ENCODE measurements at regions not wholly inside any gene's neighbourhood (a gene's known extent, or its start where the extent isn't known, plus 50 kb on each side); places are given as distances from the start of the nearest gene placed in this dataset.
A peak's percentile ranks its signal among the peaks of the same experiment; 100 is the strongest.

- no peak overlapping the region for H3K4me3 ChIP-seq
- peaks cover 14% of the 10 kb centered on the region; the same call in 2 of the 3 replicates for H3K9me3 ChIP-seq
- FAIRE-seq (no peak), DNase-seq (ENCODE audit: low read depth in 1 of 2, low spot score in 1 of 2) (no peak), ATAC-seq (no peak)
- TF ChIP-seq EHF (CRISPR knock-in tag; IDR thresholded peaks at IDR 0.05), result no peak
- TF ChIP-seq, protein P1, sequence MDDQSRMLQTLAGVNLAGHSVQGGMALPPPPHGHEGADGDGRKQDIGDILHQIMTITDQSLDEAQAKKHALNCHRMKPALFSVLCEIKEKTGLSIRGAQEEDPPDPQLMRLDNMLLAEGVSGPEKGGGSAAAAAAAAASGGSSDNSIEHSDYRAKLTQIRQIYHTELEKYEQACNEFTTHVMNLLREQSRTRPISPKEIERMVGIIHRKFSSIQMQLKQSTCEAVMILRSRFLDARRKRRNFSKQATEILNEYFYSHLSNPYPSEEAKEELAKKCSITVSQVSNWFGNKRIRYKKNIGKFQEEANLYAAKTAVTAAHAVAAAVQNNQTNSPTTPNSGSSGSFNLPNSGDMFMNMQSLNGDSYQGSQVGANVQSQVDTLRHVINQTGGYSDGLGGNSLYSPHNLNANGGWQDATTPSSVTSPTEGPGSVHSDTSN (IDR thresholded peaks at IDR 0.05), result no peak
- TF ChIP-seq CBX2 (IDR thresholded peaks at IDR 0.05; ENCODE audit: borderline replicate concordance, low read depth), result no peak
- TF ChIP-seq, protein P2, sequence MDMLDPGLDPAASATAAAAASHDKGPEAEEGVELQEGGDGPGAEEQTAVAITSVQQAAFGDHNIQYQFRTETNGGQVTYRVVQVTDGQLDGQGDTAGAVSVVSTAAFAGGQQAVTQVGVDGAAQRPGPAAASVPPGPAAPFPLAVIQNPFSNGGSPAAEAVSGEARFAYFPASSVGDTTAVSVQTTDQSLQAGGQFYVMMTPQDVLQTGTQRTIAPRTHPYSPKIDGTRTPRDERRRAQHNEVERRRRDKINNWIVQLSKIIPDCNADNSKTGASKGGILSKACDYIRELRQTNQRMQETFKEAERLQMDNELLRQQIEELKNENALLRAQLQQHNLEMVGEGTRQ (IDR thresholded peaks at IDR 0.05), result no peak
- TF ChIP-seq, protein P3, sequence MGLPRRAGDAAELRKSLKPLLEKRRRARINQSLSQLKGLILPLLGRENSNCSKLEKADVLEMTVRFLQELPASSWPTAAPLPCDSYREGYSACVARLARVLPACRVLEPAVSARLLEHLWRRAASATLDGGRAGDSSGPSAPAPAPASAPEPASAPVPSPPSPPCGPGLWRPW (IDR thresholded peaks at IDR 0.05), result no peak
- no peak for TF ChIP-seq ZNF302 (CRISPR knock-in tag; IDR thresholded peaks at IDR 0.05)
- no peak for TF ChIP-seq NR3C1 (IDR thresholded peaks at IDR 0.05)
- no peak for TF ChIP-seq SMC3 (IDR thresholded peaks at IDR 0.05)
- no peak for TF ChIP-seq RCOR1 (IDR thresholded peaks at IDR 0.05; ENCODE audit: low read depth, low read length)
- TF ChIP-seq FOXS1 (CRISPR knock-in tag; IDR thresholded peaks at IDR 0.05), result no peak
- 44% methylated on average over 2 of the region's 2 CpGs for WGBS (ENCODE audit: missing lambda C conversion rate)
- ChIA-PET POLR2A (no interaction called here), CTCF (interaction anchor here (1.4 kb wide), 1 partner anchor 17 kb away, joined by 3 read pairs; no protein-coding TSS in a partner anchor)
- H3K4me1 ChIP-seq, result peaks cover 11% of the 10 kb centered on the region; the same call in 2 of the 3 replicates
- no peak overlapping the region for H3K4me2 ChIP-seq
- no peak overlapping the region for H3K27ac ChIP-seq
Observed at GRCh38 chr2:234869164-234869563, 82.7 kb upstream of the SH3BP4 start.

GRCh38 chr2:234867882-234868285 lies 83.9 kb upstream of the SH3BP4 start:
- no peak for ATAC-seq
- H3K4me3 ChIP-seq, result no peak overlapping the region
- ChIA-PET POLR2A (no interaction called here), CTCF (interaction anchor here (1.1 kb wide), 1 partner anchor 239 kb away, joined by 3 read pairs; no protein-coding TSS in a partner anchor)
- H3K9me3 ChIP-seq, result peaks cover 14% of the 10 kb centered on the region; the same call in 2 of the 3 replicates
- no peak overlapping the region for H3K27ac ChIP-seq
- no peak overlapping the region for H3K4me2 ChIP-seq
- DNase-seq (ENCODE audit: low read depth in 1 of 2, low spot score in 1 of 2), result no peak
- no peak for FAIRE-seq
- TF ChIP-seq, protein P3 (IDR thresholded peaks at IDR 0.05), result no peak
- whole genome bisulfite sequencing (ENCODE audit: missing lambda C conversion rate), result 74% methylated on average over 3 of the region's 3 CpGs
- peaks cover 16% of the 10 kb centered on the region for H3K4me1 ChIP-seq

DNA sequence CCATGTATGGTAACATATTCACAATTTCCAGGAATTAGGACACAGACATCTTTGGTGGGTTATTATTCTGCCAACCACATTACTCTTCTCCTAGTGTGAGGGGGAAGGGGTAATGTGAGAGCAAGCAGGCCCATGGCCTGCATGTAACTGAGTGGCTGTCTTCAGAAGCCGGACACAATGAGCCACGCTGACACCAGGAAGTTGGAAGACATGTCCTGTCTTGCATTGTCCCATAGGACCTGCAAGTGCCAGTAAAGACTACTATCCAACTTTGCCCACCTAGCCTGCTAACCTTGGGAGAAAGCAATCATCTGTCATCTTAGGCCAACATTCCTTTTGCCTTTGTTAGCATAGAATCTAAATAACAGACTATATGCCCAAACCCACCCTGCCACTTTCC lies 86.2 kb upstream of the SH3BP4 start:
- H3K27ac ChIP-seq, result no peak overlapping the region

GRCh38 chr2:234865040-234865439 lies 86.8 kb upstream of the SH3BP4 start:
- WGBS (ENCODE audit: missing lambda C conversion rate), result 80% methylated on average over 5 of the region's 5 CpGs
- ChIA-PET POLR2A (no interaction called here), CTCF (interaction anchor here (1.5 kb wide), 1 partner anchor 16 kb away, joined by 6 read pairs; no protein-coding TSS in a partner anchor)
- ATAC-seq, result no peak
- peaks cover 14% of the 10 kb centered on the region; the same call in 2 of the 3 replicates for H3K9me3 ChIP-seq
- TF ChIP-seq EHMT2 (IDR thresholded peaks at IDR 0.05; ENCODE audit: low read depth) (no peak), MYC (IDR thresholded peaks at IDR 0.05; ENCODE audit: borderline replicate concordance, low read length) (no peak), RARB (CRISPR knock-in tag; IDR thresholded peaks at IDR 0.05) (no peak), BHLHE40 (IDR thresholded peaks at IDR 0.05; ENCODE audit: low read depth, low read length) (no peak), HDAC2 (IDR thresholded peaks at IDR 0.05) (no peak), RFX5 (IDR thresholded peaks at IDR 0.05) (no peak), REST (IDR thresholded peaks at IDR 0.05) (no peak), EP300 (IDR thresholded peaks at IDR 0.05) (no peak), TP53 (CRISPR knock-in tag; IDR thresholded peaks at IDR 0.05) (no peak)
- TF ChIP-seq, protein P2 (IDR thresholded peaks at IDR 0.05), result no peak
- no peak for FAIRE-seq
- H3K27ac ChIP-seq, result 0 out of 6 replicates have a peak overlapping the region, but pooled peaks have one; percentile 6 to 87
- H3K4me1 ChIP-seq, result peaks cover 24% of the 10 kb centered on the region
- no peak overlapping the region for H3K4me2 ChIP-seq
- no peak for DNase-seq (ENCODE audit: low read depth in 1 of 2, low spot score in 1 of 2)
- H3K4me3 ChIP-seq, result no peak overlapping the region

More for the DNA sequence above, 86.2 kb upstream of the SH3BP4 start:
- ATAC-seq (no peak), FAIRE-seq (no peak), DNase-seq (ENCODE audit: low read depth in 1 of 2, low spot score in 1 of 2) (no peak)
- Histone ChIP-seq H3K4me1 (peaks cover 24% of the 10 kb centered on the region), H3K4me2 (no peak overlapping the region), H3K4me3 (no peak overlapping the region), H3K9me3 (peaks cover 14% of the 10 kb centered on the region; the same call in 2 of the 3 replicates)
- no peak for TF ChIP-seq CHD2 (IDR thresholded peaks at IDR 0.05; ENCODE audit: low read length, partially characterized antibody)
- 95% methylated on average over 2 of the region's 2 CpGs for WGBS (ENCODE audit: missing lambda C conversion rate)
- ChIA-PET POLR2A (no interaction called here), CTCF (interaction anchor here (1.6 kb wide), 1 partner anchor 15 kb away, joined by 4 read pairs; no protein-coding TSS in a partner anchor)
